MM.1S (cell line): ENCODE measurements at regions not wholly inside any gene's neighbourhood (a gene's known extent, or its start where the extent isn't known, plus 50 kb on each side); places are given as distances from the start of the nearest gene placed in this dataset.

Source experiments
- CTCF ChIP-seq: fragments of 300-600 bp; sonication (generic); IDR thresholded peaks from 2 replicates; pipeline ENCODE4 v1.5.1; 2016; ENCODE audit warnings: antibody characterized with exemption, low read length, mixed read lengths
- EZH2 ChIP-seq: fragments of 300-600 bp; sonication (generic); optimal IDR thresholded peaks from 2 replicates; pipeline ENCODE3; 2017; ENCODE audit warnings: low read depth, mild to moderate bottlenecking, antibody characterized with exemption, low read length, mixed read lengths
- EZH2phosphoT487 ChIP-seq: fragments of 300-600 bp; sonication (generic); IDR thresholded peaks from 2 replicates; pipeline ENCODE4 v1.6.1; 2018; ENCODE audit warnings: antibody characterized with exemption, low read length

GRCh38 chr5:98637116-98637515 is 136.3 kb upstream of the RGMB start:
- TF ChIP-seq CTCF (no peak), EZH2phosphoT487 (no peak), EZH2 (no peak)
